GM18907 (cell line): ENCODE measurements at regions not wholly inside any gene's neighbourhood (a gene's known extent, or its start where the extent isn't known, plus 50 kb on each side); places are given as distances from the start of the nearest gene placed in this dataset.
A peak's percentile ranks its signal among the peaks of the same experiment; 100 is the strongest.

Experiments
- ATAC-seq: cut with Tn5 transposase; IDR thresholded peaks from one replicate; pipeline ENCODE4 v1.9.1; 2021; ENCODE audit warnings: mild to moderate bottlenecking, moderate library complexity; ENCODE audit not compliant: unreplicated experiment

DNA sequence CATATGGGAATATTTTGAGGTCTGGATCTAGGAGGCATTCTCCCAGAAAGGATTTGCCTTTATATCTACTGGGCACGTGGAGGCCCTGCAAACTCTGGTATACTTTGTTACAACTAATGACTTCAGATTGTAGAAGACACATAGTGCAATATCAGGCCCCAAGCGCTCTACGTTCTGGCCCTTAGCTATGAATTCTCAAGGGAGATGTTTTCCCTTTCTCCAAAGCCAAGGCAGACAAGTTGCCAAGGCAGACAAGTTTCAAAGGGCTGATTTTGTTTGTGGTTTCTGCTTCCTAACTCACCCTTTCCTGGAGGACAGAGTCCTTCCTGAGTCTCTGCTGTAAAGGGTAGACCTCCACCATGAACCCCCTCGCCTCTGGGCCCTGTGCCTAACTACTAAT, 99.4 kb upstream of the CTTNBP2 start:
- ATAC-seq: no peak

DNA sequence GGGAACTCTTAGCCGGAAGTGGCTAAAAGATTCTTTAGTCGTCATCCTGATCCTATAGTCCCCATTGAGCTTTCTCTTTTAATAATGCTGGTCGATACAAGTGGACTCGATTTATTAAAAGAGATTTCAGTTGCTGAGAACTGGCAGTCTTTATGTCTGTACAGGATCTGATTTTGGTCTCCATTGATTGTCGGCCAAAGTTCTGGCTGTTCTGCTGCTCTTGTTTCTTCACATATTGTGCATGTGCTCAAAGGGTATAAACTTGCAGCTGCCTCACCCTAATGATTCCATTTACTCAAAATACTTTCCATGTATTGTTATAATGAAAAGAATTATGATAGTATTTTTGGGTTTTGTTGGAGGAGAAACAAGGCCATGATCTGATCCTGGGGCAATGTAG, 100.7 kb upstream of the CTTNBP2 start:
- ATAC-seq: no peak

DNA sequence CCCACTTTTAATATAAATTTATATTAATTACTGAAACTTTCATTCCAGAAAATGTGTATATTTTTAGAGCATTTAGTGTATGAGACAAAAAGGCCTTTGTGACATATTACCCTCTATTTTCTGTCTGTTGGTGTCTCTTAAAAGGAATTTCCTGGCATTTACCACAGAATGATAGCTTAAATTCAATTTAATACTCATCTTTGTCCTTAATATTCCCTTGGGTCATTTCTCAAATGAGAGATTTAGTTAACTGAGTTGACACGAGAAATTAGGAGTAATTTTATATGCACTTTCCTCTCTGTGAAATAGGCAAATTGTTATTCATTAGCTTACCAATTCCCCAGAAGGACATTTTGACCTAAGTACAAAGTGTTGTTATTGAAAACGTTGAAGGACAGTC, 101.7 kb upstream of the CTTNBP2 start:
- ATAC-seq: no peak

DNA sequence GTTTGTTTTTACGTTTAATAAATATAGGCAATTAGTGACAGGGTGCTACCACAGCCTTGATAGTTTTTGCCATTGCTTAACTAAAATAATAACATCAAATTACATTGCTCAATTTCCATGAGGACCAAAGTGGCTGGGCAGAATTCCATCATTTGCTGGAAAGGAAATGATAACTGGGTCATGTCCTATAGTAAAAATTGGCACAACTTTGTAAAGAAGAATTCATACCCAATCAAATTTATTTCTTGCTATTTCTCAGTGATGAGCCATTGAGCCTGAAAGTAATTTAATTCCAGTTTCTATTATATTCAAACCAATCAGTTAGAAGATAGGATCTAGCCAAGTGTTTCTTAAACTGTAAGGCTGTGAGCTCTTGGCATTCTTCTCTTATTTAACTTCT, 102.2 kb upstream of the CTTNBP2 start:
- no peak for ATAC-seq

GRCh38 chr7:117979954-117980497, 106.8 kb upstream of the CTTNBP2 start:
- ATAC-seq: no peak

GRCh38 chr7:117982071-117983055, 109.1 kb upstream of the CTTNBP2 start:
- ATAC-seq: no peak

GRCh38 chr7:117986645-117987269, 113.5 kb upstream of the CTTNBP2 start:
- no peak for ATAC-seq

DNA sequence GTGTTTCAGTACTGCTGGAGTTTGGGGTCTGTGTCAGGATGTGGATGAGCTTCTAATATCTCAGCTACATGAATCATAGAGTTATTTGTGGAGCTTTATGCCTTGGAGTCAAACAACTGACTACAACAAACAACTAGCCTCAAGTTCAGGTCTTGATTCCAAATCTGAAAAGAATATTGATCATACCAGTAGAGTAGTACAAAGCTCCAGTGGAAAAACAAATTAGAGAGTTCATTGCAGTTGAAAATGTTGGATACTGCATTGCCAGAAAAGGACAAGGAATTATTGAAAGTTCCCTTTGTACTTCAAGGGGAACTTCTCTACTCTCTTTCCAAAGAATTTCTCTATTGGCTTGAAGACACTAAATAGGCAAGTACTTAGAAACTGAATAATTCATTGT, 117.6 kb upstream of the CTTNBP2 start:
- ATAC-seq: no peak

DNA sequence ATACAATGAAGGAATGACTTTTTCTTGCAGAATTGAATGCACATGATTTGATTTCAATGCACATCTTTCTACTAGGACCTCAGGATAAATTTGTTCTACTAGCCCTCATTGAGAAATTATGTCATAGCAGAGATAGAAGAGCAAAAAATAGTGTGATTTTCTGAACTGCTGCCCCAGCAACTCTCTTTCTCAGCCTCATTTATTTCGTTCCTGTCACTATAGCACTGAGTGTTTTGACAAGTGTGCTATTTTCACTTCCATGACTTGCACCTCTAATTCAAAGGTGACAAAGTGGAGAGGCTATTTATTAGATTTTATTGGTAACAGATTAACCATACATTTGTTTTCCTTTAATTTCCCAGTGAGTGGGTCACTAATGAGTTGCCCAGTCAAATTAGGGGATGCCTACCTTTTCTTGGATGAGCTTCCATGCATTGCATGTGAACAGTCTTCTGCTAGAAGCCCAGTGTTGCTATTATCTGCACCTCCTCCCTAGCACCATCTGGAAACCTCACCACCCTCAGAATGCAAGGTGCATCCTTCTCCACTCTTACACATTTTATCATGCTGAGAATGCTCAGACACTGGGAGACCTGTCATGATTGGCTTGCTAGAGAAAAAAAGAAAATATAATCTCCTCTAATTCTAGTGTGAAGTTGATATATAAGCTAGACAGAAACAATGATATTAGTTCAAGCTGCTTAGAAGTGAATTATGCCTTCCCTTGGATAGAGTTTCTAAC, 119.6 kb upstream of the CTTNBP2 start:
- ATAC-seq: no peak

DNA sequence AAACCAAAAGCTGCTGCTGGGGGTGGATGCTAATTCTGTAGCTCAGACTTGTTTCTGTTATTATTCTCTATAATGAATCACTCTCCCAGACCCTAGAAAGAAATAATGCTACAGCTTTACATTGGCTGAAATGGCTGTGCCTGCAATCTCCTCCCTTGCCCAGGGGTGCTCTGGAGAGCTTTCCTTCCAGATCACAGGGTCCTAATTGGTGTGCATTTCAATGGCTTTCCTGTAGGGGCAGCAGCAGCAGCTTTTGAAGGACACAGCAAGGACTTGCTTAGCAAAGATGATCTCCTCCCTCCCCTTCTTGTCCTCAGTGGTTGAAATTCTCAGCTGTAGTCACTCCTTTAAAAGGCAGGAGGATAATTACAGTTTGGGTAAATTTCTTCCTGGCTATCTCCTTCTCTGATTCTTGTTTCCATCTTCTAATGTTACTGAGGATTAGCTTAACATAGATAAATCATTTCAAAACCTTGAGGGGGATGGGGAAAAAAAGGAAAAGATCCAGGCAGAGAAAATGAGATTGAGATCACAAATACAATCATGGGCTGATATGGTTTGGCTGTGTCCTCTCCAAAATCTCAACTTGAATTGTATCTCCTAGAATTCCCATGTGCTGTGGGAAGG, 120.2 kb upstream of the CTTNBP2 start:
- ATAC-seq: peak; percentile 98

DNA sequence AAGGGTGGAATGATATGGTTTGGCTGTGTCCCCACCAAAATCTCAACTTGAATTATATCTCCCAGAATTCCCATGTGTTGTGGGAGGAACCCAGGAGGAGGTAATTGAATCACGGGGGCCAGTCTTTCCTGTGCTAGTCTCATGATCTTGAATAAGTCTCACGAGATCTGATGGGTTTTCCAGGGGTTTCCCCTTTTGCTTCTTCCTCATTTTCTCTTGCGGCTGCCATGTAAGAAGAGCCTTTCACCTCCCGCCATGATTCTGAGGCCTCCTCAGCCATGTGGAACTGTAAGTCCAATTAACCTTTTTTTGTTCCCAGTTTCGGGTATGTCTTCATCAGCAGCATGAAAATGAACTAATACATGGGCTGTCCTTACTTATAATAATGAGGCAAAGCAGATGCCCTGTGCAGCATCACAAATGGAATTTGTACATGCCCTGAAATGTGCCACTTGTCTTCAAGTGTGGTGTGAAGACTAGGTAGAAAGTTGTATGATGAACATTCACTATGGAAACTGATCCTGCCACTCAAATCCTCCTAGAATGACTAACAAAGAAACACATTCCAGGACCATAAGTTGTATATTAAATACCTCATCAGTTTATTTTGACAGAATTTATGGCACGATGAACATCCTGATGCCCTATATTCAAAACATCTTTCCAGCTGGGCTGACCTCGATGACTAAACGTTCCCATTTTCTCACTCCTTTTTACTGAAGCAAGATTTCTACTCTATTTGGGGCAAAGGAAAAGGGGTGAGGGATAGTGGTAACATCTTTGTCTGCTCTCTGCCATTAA, 122.8 kb upstream of the CTTNBP2 start:
- ATAC-seq: no peak

DNA sequence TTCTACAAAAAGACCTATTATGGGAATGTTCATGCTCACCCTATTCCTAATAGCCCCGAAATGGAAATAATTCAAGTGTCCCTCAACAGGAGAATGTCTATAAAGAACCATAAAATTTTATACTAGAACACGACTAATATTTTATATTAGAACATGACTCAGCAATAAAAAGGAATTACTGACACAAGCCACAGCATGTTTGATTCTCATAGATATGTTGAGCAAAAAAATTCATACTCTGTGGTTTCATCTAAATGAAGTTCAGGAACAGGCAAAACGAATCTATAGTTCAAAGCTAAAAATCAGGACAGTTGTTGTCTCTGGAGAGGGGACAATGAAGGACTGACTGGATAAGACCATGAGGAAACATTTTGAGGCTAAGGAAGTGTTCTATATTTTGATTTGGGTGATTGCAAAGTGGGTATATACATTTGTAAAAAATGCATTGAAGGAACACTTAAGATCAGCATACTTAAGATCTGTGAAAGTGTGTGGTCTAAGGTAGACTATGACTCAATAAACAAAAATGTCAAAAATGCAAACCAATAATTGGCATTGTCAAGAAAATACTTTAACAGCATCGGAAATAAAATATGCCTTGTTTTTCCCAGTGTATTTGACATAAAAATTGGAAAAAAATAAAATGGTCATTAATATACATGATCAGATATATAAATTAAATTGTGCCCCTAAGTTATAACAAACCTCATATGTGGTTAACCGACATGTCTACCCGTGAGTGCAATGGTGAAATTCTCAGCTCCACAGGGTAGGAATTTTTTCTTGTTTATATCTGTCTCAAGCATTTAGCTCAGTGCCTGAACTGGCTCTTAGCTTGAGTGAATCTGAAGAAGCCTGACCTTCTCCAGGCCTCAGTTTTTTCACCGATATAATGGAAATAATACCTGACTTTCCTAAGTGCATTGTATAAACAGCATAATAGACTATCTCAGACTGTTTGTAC, 124.9 kb upstream of the CTTNBP2 start:
- ATAC-seq: no peak

DNA sequence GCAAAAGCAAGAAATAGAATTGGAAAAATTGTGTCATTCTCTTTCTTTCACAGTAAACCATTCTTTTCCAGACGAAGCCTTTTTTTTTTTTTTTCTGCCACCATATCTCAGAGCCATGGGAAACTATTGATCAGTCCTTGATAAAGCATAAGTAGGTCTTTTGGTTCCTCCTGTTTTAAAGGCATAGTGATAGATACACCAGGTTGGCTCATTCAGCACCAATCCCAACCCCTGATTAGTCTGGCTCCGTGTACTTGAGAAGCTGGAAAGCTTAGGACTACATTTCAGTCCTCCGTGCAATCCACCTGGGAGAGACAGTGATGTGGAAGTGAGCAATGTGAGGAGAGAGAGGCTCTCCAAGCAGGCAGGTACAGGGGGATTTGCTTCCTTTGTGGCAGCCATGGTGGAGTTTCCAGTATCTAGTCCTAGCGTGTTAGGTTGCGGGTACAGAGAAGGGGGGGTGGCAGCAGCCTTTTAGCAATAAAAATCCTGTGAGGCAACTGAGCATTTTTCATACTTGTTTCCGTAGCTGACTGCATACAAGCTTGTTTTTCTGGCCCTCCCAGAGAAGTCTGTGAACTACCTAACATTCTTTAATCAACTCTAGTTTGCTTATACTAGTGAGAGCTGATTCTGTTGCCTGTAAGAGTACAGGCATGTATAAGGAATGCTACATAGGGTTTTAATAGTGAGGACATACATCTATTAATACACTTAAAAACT, 127.4 kb upstream of the CTTNBP2 start:
- no peak for ATAC-seq

DNA sequence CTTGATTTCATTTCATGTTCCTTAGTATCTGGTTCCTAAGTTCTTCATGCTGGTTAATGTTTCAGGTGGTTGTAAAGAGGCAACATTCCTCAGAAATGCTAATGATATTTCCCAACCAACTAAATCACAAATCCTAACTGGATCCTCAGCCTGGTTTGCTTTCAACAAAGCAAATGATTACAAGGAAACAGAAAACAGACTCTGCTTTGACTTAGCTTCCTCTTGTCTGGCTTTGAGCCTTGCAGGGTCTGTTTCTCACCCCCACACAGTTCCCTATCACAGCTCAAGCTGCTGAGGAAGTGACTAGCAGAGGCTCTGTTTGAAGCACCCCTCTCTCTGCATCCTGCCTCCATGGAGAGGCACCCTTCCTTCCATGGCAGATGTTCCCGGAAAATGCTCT, 130.2 kb upstream of the CTTNBP2 start:
- ATAC-seq: no peak

DNA sequence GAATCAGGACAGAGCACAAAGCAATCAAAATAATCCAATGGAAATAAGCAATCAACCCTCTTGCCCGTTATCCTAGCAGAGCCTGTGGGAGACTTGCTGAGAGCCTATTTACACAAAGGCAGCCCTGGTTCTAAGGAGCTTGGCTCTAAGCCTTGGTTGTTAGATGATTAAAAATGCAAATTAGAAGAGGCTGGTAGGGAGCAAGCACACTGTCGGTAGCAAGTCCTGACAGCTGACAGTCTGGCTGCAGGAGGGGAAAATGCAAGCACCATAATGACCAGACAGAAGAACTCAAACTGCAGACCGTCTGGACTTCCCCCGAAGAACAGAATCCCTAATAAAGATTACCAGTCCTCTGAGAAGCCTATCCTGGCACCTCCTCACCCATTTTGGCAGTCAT, 131.8 kb upstream of the CTTNBP2 start:
- ATAC-seq: no peak

GRCh38 chr7:118006979-118007378, 133.7 kb upstream of the CTTNBP2 start:
- no peak for ATAC-seq

GRCh38 chr7:118009419-118009818, 136.2 kb upstream of the CTTNBP2 start:
- ATAC-seq: no peak

GRCh38 chr7:118011652-118012051, 138.4 kb upstream of the CTTNBP2 start:
- no peak for ATAC-seq
